HCT116 (cell line): ENCODE measurements at regions not wholly inside any gene's neighbourhood (a gene's known extent, or its start where the extent isn't known, plus 50 kb on each side); places are given as distances from the start of the nearest gene placed in this dataset.

Experiments used
- ATAC-seq: fragments of 200-7000 bp; cut with Tn5 transposase; 2 replicates; pipeline ENCODE4 v1.9.1; 2020; ENCODE audit warnings: mild to moderate bottlenecking, moderate library complexity
- BruUV-seq: library from RNA; stranded (reverse); fragments of 400-500 nt; replicated peaks from 2 replicates; lab custom pipeline; 2021; lab: Mats Ljungman, UMichigan
- CTCF ChIA-PET: fragments of 300-600 bp; sonication (Branson Sonifier 250); formaldehyde crosslinking; loops from one replicate; lab custom pipeline; 2021; ENCODE audit warnings: antibody characterized with exemption; lab: Charles Lee
- POLR2A ChIA-PET: fragments of 300-600, 350-600 bp; sonication (Branson Sonifier 250); formaldehyde crosslinking; loops from one replicate; lab custom pipeline; 2021; ENCODE audit warnings: antibody characterized with exemption; lab: Charles Lee
- RAD21 ChIA-PET, 2 experiments: fragments of 300-600 bp; sonication (Branson Sonifier 250); formaldehyde crosslinking; loops; one replicate each; lab custom pipeline; 2023; ENCODE audit warnings: low total read pairs in 2 of 2; ENCODE audit not compliant: uncharacterized antibody in 2 of 2, unreplicated experiment in 2 of 2, low non-redundant PET in 1 of 2; lab: Charles Lee
- DNase-seq: peaks from one replicate; pipeline ENCODE4 v3.0.0-alpha.2; 2010; ENCODE audit warnings: low read depth, low spot score
- H2AFZ ChIP-seq: fragments of 200-600 bp; shearing (Covaris generic), sonication (generic); 2 replicates; pipeline ENCODE4 v1.6.1; 2017; ENCODE audit warnings: low read depth, mixed run types, mixed read lengths, antibody characterized with exemption, low read length; ENCODE audit not compliant: poor library complexity, severe bottlenecking
- H3K27ac ChIP-seq: 2 replicates; pipeline ENCODE4 v1.5.1; 2012; ENCODE audit warnings: low read depth, low read length
- H3K27me3 ChIP-seq: fragments of 200-600 bp; sonication (generic); 2 replicates; pipeline ENCODE4 v1.6.1; 2016; ENCODE audit warnings: mixed run types, low read length, mixed read lengths; ENCODE audit not compliant: insufficient read depth
- H3K36me3 ChIP-seq, 2 experiments: fragments of 200-500 bp in 1 of 2; fragments of 200-600 bp in 1 of 2; sonication (Bioruptor generic) in 1 of 2; sonication (generic) in 1 of 2; 2 replicates each; pipeline versions ENCODE4 v1.5.1 to v1.6.1; 2014 to 2016; ENCODE audit warnings: low read length in 2 of 2, inconsistent platforms in 1 of 2, mixed read lengths in 1 of 2, mixed run types in 1 of 2; ENCODE audit not compliant: insufficient read depth in 2 of 2, control insufficient read depth in 1 of 2
- H3K4me1 ChIP-seq, 2 experiments: fragments of 200-600 bp in 1 of 2; sonication (generic) in 1 of 2; 2 replicates each; pipeline versions ENCODE4 v1.5.1 to v1.6.1; 2012 to 2017; ENCODE audit warnings: low read length in 2 of 2, inconsistent platforms in 1 of 2, mild to moderate bottlenecking in 1 of 2, mixed read lengths in 1 of 2, mixed run types in 1 of 2, moderate library complexity in 1 of 2; ENCODE audit not compliant: insufficient read depth in 2 of 2, control insufficient read depth in 1 of 2
- H3K4me2 ChIP-seq: fragments of 200-600 bp; sonication (generic); 2 replicates; pipeline ENCODE4 v1.6.1; 2017; ENCODE audit warnings: mixed run types, low read length, mixed read lengths
- H3K4me3 ChIP-seq, 2 experiments: fragments of 200-600 bp in 1 of 2; sonication (generic) in 1 of 2; replicated peaks in 1 of 2; 2 replicates each; pipeline ENCODE4 v1.5.1; 2011 to 2016; ENCODE audit warnings: low read length in 2 of 2, control low read depth in 1 of 2, low read depth in 1 of 2, mild to moderate bottlenecking in 1 of 2, mixed read lengths in 1 of 2, mixed run types in 1 of 2
- H3K79me2 ChIP-seq: fragments of 200-600 bp; sonication (generic); 2 replicates; pipeline ENCODE4 v1.6.1; 2017; ENCODE audit warnings: mild to moderate bottlenecking, mixed run types, low read length, moderate library complexity, mixed read lengths; ENCODE audit not compliant: insufficient read depth
- H3K9ac ChIP-seq: fragments of 200-600 bp; sonication (generic); 2 replicates; pipeline ENCODE4 v1.6.1; 2016; ENCODE audit warnings: low read length, mixed read lengths
- H3K9me2 ChIP-seq: fragments of 200-600 bp; sonication (generic), shearing (Covaris generic); 2 replicates; pipeline ENCODE4 v1.6.1; 2017; ENCODE audit warnings: mixed run types, mild to moderate bottlenecking, moderate library complexity; ENCODE audit not compliant: insufficient read depth
- H3K9me3 ChIP-seq, 2 experiments: fragments of 200-500 bp in 1 of 2; fragments of 200-600 bp in 1 of 2; sonication (Bioruptor generic) in 1 of 2; sonication (generic) in 1 of 2; 2 replicates each; pipeline ENCODE4 v1.6.1; 2014 to 2017; ENCODE audit warnings: low read length in 2 of 2, mixed read lengths in 2 of 2, inconsistent platforms in 1 of 2, low read depth in 1 of 2, mild to moderate bottlenecking in 1 of 2, mixed run types in 1 of 2, moderate library complexity in 1 of 2; ENCODE audit not compliant: control insufficient read depth in 1 of 2, insufficient read depth in 1 of 2
- H4K20me1 ChIP-seq: fragments of 200-600 bp; sonication (generic), shearing (Covaris generic); 2 replicates; pipeline ENCODE4 v1.6.1; 2017; ENCODE audit warnings: mixed run types, mild to moderate bottlenecking, moderate library complexity; ENCODE audit not compliant: insufficient read depth
- ATF3 ChIP-seq: IDR thresholded peaks from 2 replicates; pipeline ENCODE4 v1.6.1; 2012
- POLR2AphosphoS5 ChIP-seq: IDR thresholded peaks from 2 replicates; pipeline ENCODE4 v1.6.1; 2011; ENCODE audit warnings: mild to moderate bottlenecking, low read depth, low read length, moderate library complexity
- REST ChIP-seq: IDR thresholded peaks from 2 replicates; pipeline ENCODE4 v1.6.1; 2012; ENCODE audit warnings: low read depth
- SIN3A ChIP-seq: IDR thresholded peaks from 2 replicates; pipeline ENCODE4 v1.6.1; 2012; ENCODE audit warnings: low read depth
- YY1 ChIP-seq: IDR thresholded peaks from 2 replicates; pipeline ENCODE4 v1.6.1; 2011; ENCODE audit warnings: low read length, low read depth, moderate library complexity, mild to moderate bottlenecking; ENCODE audit not compliant: insufficient replicate concordance; ENCODE audit errors: extremely low read depth
- intact Hi-C: fragments of 100-400 bp; cut with micrococcal nuclease; formaldehyde crosslinking; loops from 2 replicates; pipeline ENCODE4 v1.10.0; 2022

DNA sequence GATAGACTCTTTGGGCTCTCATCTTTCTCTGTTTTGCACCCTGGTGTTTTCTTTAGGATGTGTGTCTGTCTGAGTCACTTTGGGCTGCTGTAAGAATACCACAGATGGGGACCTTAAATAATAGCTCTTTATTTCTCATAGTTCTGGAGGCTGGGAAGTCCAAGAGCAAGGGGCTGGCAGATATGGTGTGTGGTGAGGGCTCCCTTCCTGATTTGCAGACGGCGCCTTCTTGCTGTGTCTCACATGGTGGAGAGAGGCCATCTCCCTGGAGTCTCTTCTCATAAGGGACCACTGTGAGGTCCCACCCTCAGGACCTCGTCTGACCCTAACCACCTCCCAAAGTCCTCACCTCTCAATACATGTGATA, 93.7 kb upstream of the ADRA2C start:
- H3K27me3 ChIP-seq: no peaks in the 10 kb centered on the region
- ChIA-PET POLR2A (interaction anchor here (0.7 kb wide), 1 partner anchor 29 kb away, joined by 3 read pairs; no protein-coding TSS in a partner anchor), CTCF (no interaction called here), RAD21 (no interaction called here)
- no TSS peak for BruUV-seq
- H3K4me3 ChIP-seq: no peak overlapping the region
- H3K9me2 ChIP-seq: no peaks in the 10 kb centered on the region
- intact Hi-C loops: no loop called here
- peak overlapping the region; percentile 15; the same call in 1 of the 2 replicates for H3K4me2 ChIP-seq
- no peaks in the 10 kb centered on the region for H3K79me2 ChIP-seq
- peaks cover 20 to 21% of the 10 kb centered on the region in 2 experiments for H3K4me1 ChIP-seq
- no peak for TF ChIP-seq POLR2AphosphoS5
- TF ChIP-seq YY1: no peak
- no peak for TF ChIP-seq SIN3A
- no peak for TF ChIP-seq REST
- no peak for TF ChIP-seq ATF3
- no peaks in the 10 kb centered on the region for H3K36me3 ChIP-seq
- no peak for ATAC-seq
- H2AFZ ChIP-seq: no peak overlapping the region
- H4K20me1 ChIP-seq: no peaks in the 10 kb centered on the region
- DNase-seq: no peak
- no peak overlapping the region for H3K27ac ChIP-seq
- no peak overlapping the region for H3K9ac ChIP-seq
- no peaks in the 10 kb centered on the region; a peak in 1 of 4 replicates for H3K9me3 ChIP-seq
